ENCODE measurements at regions not wholly inside any gene's neighbourhood (a gene's known extent, or its start where the extent isn't known, plus 50 kb on each side); places are given as distances from the start of the nearest gene placed in this dataset.

- no peaks in the 10 kb centered on the region for H3K36me3 ChIP-seq
- H3K4me1 ChIP-seq: no peaks in the 10 kb centered on the region
- H3K4me3 ChIP-seq: no peak overlapping the region
- TF ChIP-seq, protein P1, sequence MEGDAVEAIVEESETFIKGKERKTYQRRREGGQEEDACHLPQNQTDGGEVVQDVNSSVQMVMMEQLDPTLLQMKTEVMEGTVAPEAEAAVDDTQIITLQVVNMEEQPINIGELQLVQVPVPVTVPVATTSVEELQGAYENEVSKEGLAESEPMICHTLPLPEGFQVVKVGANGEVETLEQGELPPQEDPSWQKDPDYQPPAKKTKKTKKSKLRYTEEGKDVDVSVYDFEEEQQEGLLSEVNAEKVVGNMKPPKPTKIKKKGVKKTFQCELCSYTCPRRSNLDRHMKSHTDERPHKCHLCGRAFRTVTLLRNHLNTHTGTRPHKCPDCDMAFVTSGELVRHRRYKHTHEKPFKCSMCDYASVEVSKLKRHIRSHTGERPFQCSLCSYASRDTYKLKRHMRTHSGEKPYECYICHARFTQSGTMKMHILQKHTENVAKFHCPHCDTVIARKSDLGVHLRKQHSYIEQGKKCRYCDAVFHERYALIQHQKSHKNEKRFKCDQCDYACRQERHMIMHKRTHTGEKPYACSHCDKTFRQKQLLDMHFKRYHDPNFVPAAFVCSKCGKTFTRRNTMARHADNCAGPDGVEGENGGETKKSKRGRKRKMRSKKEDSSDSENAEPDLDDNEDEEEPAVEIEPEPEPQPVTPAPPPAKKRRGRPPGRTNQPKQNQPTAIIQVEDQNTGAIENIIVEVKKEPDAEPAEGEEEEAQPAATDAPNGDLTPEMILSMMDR (IDR thresholded peaks at IDR 0.05): no peak
- no peak for TF ChIP-seq EP300 (IDR thresholded peaks at IDR 0.05)
- TF ChIP-seq POLR2AphosphoS5 (IDR thresholded peaks at IDR 0.05): no peak
- no peak for TF ChIP-seq POLR2A (IDR thresholded peaks at IDR 0.05)
- DNase-seq (ENCODE audit: low spot score in 2 of 2): no peak
- H3K9me3 ChIP-seq: no peaks in the 10 kb centered on the region
- WGBS: 72% methylated on average over 8 of the region's 8 CpGs
- peaks cover 28% of the 10 kb centered on the region for H3K27me3 ChIP-seq
- no peak overlapping the region for H3K27ac ChIP-seq
Measured at GRCh38 chr14:101186544-101186943, 283.0 kb upstream of the RTL1 start.

DNA sequence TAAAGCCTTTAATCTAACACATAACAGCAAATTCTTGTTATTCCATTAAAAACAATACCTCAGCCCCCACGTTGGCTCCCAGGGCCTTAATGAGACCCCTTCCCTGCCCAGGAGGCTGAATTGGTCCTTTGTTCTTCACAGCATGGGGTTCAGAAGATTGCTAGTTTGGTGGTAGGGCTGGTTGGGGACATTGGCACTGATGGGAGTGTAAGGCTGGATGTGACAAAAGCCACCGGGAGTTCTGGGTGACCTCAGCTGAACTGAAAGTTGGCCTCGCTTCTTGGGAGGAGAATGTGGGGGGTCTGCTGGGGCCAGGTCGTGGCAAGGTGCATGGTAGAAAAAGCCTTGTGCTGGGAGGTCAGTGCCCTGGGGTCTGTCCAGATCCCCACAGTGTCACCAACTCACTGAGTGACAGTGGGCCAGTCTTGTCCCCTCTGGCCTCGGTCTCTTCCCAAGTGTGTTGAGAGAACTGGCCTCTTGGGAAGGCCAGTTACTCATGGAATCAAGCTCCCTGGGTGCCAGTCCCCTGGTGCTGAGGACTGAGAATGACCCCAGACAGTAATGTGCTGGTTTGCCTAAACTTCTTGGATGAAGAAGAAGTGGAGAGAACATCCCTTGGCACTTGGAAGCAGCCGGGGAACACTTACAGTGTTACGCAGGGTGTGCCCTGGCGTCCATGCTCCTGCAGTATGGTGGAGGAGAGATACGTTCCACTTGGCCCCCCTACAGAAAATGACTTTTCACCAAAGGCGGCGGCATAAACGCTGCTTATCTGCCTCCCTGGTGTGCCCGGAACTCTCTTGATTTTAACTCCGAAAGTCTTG is 283.7 kb upstream of the RTL1 start:
- peaks cover 28% of the 10 kb centered on the region for H3K27me3 ChIP-seq
- no peaks in the 10 kb centered on the region for H3K4me1 ChIP-seq
- TF ChIP-seq EP300 (IDR thresholded peaks at IDR 0.05): no peak
- no peak for TF ChIP-seq POLR2AphosphoS5 (IDR thresholded peaks at IDR 0.05)
- TF ChIP-seq, protein P1 (IDR thresholded peaks at IDR 0.05): no peak
- no peak for TF ChIP-seq POLR2A (IDR thresholded peaks at IDR 0.05)
- H3K4me3 ChIP-seq: no peak overlapping the region
- no peaks in the 10 kb centered on the region for H3K36me3 ChIP-seq
- H3K27ac ChIP-seq: no peak overlapping the region
- H3K9me3 ChIP-seq: no peaks in the 10 kb centered on the region
- 77% methylated on average over 14 of the region's 14 CpGs for WGBS
- DNase-seq (ENCODE audit: low spot score in 2 of 2): no peak

DNA sequence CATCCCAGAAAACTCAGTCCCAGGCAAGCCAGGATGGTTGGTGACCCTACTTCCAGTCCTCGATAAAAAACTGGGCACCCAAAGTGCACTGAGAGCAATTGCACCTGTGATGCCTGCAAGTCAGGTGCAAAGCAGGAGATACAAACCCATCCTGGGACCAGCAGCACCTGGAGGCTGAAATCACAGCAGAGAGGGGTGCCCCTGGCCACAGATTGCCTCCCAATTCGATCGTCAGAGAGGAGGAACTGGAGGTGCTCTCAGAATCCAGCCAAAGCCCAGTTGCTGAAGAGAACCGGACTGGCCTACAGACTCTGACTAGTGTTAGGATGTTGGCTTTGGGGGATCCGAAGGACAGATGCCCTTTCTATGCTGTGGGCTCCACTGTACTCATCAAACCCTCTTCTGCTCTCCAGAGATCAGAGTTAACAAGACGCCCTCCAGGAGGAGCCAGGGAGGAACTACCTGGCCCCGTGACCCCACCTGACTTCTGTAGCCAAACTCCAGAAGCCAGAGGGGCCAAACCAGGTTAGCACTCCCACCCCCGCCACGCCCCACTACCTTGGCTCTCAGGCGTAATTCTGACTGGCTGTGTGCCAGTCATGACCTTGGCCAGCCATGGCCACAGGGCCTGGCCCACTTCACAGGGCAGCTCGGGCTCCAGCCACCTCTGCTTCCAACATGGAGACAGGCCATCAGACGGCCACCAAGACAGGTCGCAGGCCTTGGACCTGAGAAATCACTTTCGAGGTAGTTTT is 284.5 kb upstream of the RTL1 start:
- peak in 1 of 2 donors; percentile 67 for DNase-seq (ENCODE audit: low spot score in 2 of 2)

DNA sequence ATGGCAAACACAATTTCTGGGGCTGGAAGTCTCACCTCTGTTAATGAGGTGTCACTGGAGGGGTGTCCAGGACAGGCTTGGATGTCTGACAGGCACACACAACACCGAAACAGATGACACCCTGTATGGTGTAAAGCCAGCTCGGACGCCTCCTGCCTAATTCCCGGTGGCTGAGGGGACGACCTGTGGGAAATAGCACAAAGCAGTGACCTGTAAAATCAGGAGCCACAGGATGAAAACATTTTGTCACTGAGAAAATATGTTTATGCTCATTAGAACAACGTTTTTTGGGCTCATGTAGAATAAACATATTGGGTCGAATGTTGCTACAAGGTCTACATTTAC is 285.0 kb upstream of the RTL1 start:
- no peak overlapping the region for H3K27ac ChIP-seq
- peaks cover 16% of the 10 kb centered on the region for H3K27me3 ChIP-seq
- no peak overlapping the region for H3K4me3 ChIP-seq
- no peak for DNase-seq (ENCODE audit: low spot score in 2 of 2)
- no peaks in the 10 kb centered on the region for H3K36me3 ChIP-seq
- TF ChIP-seq EP300 (IDR thresholded peaks at IDR 0.05) (no peak), POLR2A (IDR thresholded peaks at IDR 0.05) (no peak), POLR2AphosphoS5 (IDR thresholded peaks at IDR 0.05) (no peak)
- TF ChIP-seq, protein P1 (IDR thresholded peaks at IDR 0.05): no peak
- H3K4me1 ChIP-seq: no peaks in the 10 kb centered on the region
- 71% methylated on average over 6 of the region's 7 CpGs for WGBS
- no peaks in the 10 kb centered on the region for H3K9me3 ChIP-seq

More for the DNA sequence above, 284.5 kb upstream of the RTL1 start:
- H3K4me1 ChIP-seq: no peaks in the 10 kb centered on the region
- no peak overlapping the region for H3K4me3 ChIP-seq
- no peaks in the 10 kb centered on the region for H3K9me3 ChIP-seq
- WGBS: 83% methylated on average over 4 of the region's 14 CpGs
- H3K27ac ChIP-seq: no peak overlapping the region
- H3K36me3 ChIP-seq: no peaks in the 10 kb centered on the region
- TF ChIP-seq, protein P1 (IDR thresholded peaks at IDR 0.05): no peak
- no peak for TF ChIP-seq EP300 (IDR thresholded peaks at IDR 0.05)
- no peak for TF ChIP-seq POLR2A (IDR thresholded peaks at IDR 0.05)
- no peak for TF ChIP-seq POLR2AphosphoS5 (IDR thresholded peaks at IDR 0.05)
- H3K27me3 ChIP-seq: peaks cover 21% of the 10 kb centered on the region

DNA sequence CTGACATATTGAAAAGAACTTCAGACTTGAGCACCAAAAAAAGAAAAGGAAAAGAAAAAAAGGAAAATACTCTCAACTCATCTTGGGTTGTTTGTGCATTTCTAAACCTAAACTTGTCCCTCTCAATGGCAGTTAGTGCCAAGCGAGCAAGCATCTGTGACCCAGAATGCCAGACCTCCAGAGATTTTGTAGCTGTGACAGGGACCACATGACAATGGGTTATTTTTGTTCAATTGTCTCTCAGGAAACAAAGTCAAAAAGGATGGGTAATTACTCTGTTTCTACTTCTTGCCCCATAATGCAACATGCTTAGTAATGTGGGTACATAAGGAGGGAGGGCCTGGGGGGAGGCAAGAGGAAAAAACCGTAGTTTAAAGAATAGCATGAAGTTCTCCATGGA is 285.7 kb upstream of the RTL1 start:
- WGBS: 58% methylated on average over 2 of the region's 2 CpGs
- peaks cover 11% of the 10 kb centered on the region for H3K27me3 ChIP-seq
- TF ChIP-seq EP300 (IDR thresholded peaks at IDR 0.05): no peak
- TF ChIP-seq POLR2A (IDR thresholded peaks at IDR 0.05): no peak
- TF ChIP-seq, protein P1 (IDR thresholded peaks at IDR 0.05): no peak
- no peak for TF ChIP-seq POLR2AphosphoS5 (IDR thresholded peaks at IDR 0.05)
- no peak overlapping the region for H3K4me3 ChIP-seq
- DNase-seq (ENCODE audit: low spot score in 2 of 2): no peak
- H3K4me1 ChIP-seq: no peaks in the 10 kb centered on the region
- no peak overlapping the region for H3K27ac ChIP-seq
- no peaks in the 10 kb centered on the region for H3K9me3 ChIP-seq
- no peaks in the 10 kb centered on the region for H3K36me3 ChIP-seq

Measured in suprapubic skin (tissue), 4 donors.